Bronchial epithelial cell (primary cell): ENCODE measurements at regions not wholly inside any gene's neighbourhood (a gene's known extent, or its start where the extent isn't known, plus 50 kb on each side); places are given as distances from the start of the nearest gene placed in this dataset.
"Not testable (repeated sequence)": the region's sequence is repeated elsewhere in the genome, so short reads cannot be mapped to it uniquely, and the experiment has no call there.

ENCODE experiments used
- DNase-seq: peaks from one replicate; pipeline ENCODE4 v3.0.0-alpha.2; 2010; ENCODE audit warnings: low read depth
- FAIRE-seq: peaks from 2 replicates; lab custom pipeline; 2011; peaks lifted over from hg19 to GRCh38; lab: Jason Lieb, UNC
- H3K27me3 ChIP-seq: 2 replicates; pipeline ENCODE4 v1.5.1; 2011; ENCODE audit warnings: low read length; ENCODE audit not compliant: control insufficient read depth, insufficient read depth
- H3K36me3 ChIP-seq: 2 replicates; pipeline ENCODE4 v1.5.1; 2011; ENCODE audit warnings: low read length; ENCODE audit not compliant: control insufficient read depth, insufficient read depth
- H3K4me3 ChIP-seq: 2 replicates; pipeline ENCODE4 v1.5.1; 2011; ENCODE audit warnings: mild to moderate bottlenecking, low read depth, low read length, control low read depth
- TF ChIP-seq, protein P1 (sequence below): IDR thresholded peaks from 2 replicates; pipeline ENCODE4 v1.5.1; 2011; ENCODE audit warnings: mild to moderate bottlenecking, moderate library complexity, low read length, control low read depth, inconsistent platforms; ENCODE audit not compliant: insufficient read depth, severe bottlenecking

DNA sequence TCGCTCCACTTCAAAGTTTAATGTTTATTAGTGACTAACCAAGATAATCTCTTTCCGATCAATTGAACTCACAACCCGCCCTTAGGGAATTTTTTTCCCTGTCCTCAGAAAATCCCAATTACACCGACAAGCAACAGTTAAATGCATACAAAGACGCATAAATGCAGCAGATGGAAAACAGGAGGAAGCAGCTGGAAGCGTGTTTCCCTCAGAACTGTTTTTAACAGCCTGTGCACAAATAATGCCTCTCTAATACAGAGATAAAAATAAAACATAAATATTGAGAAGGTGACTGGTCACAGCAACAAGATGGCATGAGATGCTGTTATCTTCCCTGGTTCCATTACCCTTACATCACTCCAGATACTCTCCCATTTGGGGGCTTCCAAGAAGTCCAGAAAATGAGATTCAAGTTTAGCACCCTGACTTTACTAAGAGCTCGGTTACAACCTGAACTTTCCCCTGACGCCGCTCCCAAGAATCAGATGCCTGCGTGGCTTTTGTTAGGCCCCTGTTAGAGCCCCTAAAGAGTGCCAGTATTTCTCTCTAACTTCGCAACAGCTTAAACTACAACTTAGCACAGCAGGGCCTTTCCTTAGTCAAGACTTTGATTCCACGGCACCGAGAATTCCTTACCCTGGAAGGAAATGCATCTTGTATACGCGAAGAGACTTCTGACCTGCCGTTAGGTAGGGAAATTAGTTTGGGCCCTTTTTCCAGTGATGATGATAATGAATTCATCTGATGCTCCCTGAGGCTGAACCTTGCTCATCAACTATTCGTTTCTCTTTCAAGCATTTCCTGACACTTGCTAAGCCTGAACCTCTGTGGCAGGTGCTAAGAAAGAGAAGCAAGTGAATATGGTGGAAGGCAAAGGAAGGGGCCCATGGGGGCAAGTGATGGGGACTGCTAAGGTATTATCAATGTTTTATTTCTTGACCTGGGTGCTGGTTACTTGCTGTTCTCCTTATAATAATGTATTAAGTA is 137.7 kb upstream of the SMYD2 start:
- H3K4me3 ChIP-seq: no peak overlapping the region
- H3K27me3 ChIP-seq: no peaks in the 10 kb centered on the region
- DNase-seq (no peak), FAIRE-seq (no peak)
- TF ChIP-seq, protein P1, sequence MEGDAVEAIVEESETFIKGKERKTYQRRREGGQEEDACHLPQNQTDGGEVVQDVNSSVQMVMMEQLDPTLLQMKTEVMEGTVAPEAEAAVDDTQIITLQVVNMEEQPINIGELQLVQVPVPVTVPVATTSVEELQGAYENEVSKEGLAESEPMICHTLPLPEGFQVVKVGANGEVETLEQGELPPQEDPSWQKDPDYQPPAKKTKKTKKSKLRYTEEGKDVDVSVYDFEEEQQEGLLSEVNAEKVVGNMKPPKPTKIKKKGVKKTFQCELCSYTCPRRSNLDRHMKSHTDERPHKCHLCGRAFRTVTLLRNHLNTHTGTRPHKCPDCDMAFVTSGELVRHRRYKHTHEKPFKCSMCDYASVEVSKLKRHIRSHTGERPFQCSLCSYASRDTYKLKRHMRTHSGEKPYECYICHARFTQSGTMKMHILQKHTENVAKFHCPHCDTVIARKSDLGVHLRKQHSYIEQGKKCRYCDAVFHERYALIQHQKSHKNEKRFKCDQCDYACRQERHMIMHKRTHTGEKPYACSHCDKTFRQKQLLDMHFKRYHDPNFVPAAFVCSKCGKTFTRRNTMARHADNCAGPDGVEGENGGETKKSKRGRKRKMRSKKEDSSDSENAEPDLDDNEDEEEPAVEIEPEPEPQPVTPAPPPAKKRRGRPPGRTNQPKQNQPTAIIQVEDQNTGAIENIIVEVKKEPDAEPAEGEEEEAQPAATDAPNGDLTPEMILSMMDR: no peak
- H3K36me3 ChIP-seq: no peaks in the 10 kb centered on the region

DNA sequence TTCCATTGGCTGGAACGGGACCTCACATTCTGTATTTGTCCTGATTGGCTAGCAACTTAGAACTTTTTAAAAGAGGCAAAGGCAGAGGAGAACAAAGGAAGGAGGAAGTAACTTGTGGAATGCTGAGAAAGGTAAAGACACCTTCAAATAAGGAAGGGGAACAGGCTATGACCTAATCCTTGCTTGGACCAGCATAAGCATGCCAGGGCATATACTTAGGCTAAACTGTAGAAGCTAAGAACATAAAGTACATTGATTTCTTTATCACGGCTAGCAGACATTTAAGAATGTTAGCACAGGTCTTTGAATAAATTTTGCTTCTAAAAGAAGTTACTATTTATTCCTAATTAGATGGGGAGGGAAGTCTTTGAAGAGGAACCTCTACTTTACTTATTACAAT is 136.4 kb upstream of the SMYD2 start:
- not testable (repeated sequence) for FAIRE-seq, H3K4me3 ChIP-seq, H3K36me3 ChIP-seq, H3K27me3 ChIP-seq
- DNase-seq: peak; percentile 86

DNA sequence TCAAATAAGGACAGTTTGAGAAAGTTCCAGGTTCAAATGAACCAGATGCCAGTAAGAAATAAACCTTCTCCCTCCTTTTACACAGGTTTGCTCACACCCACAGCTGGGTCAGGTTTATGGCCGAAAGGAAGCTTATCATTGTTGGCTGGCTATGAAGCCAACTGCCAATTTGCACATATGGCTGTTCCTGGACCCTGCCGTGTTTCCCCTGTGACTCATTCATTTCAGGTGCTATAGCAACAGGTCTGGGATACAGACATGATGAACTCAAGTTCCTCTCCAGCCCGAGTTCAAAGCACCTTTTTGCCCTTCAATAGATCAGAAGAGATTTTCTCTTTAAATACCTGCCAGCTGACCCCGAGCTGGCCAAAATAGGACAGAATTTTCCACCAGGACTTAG is 134.4 kb upstream of the SMYD2 start:
- peak; percentile 88 for DNase-seq
- no peaks in the 10 kb centered on the region for H3K36me3 ChIP-seq
- TF ChIP-seq, protein P1: no peak
- peak; percentile 58 for FAIRE-seq
- H3K4me3 ChIP-seq: no peak overlapping the region
- no peaks in the 10 kb centered on the region for H3K27me3 ChIP-seq

DNA sequence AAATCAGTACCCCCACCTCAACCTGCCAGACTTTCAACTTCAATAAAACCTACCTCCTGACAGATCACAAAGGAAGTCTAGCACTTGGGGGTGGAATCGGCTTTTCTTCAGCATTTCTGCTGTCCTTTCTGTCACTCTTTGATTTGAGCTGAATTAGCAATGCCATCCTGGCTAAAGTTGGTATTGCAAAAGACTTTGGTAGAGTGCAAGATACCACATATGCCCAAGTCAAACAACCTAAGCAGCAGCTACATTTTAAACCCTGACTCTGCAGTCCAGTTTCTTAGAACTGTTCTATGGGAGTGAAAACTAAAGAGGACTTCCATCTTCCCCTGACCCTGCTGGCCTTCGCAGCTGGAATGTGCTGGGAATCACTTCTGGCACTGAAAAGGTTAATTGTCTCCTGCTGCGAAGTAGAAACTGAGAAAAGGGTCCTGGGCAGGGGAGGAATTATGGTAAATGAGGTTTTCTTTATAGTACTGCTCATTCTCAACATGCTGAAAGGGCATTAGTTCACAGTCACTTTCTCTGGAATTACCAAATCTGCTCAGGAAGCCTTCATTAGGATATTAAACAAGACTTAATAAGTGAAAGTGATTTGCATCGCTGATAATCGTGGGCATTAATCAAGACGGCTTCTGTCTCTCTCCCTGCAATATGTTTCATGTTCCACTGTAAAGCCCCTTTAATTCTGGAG is 126.2 kb upstream of the SMYD2 start:
- Histone ChIP-seq H3K36me3 (no peaks in the 10 kb centered on the region), H3K4me3 (no peak overlapping the region), H3K27me3 (peaks cover 6% of the 10 kb centered on the region)
- DNase-seq (no peak), FAIRE-seq (no peak)
- TF ChIP-seq, protein P1: no peak

DNA sequence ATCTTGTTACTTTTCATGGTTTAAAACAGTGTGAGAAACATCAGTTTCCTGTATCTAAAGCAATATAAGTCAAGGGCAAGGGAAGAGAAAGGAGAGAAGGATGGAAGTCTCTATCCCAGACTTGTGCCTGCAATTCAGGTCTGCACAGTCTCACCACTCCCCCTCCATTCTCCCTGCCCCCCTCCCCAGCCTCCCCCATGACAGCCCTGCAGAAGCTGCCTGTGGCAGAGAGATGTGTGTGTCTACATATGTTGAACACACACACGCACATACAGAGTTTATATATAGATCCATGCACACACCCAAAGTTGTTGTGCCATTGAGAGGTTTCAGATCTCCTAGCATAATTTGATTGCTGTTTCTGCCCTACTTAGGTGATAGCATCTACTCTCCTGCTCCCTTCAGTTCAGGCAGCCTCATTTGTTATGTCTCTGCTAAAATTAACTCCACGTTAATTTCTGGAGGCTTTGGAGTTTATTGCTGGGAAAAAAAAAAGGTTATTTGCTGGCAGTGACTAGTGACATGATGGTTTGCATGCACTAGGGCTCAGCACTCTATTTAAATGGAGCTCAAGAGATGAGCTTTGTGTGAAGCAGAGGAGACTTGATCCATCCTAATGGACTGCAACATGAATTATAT is 124.9 kb upstream of the SMYD2 start:
- FAIRE-seq: no peak

More for the DNA sequence above, 124.9 kb upstream of the SMYD2 start:
- no peaks in the 10 kb centered on the region for H3K36me3 ChIP-seq
- DNase-seq: no peak
- no peak overlapping the region for H3K4me3 ChIP-seq
- TF ChIP-seq, protein P1: no peak
- peaks cover 6% of the 10 kb centered on the region for H3K27me3 ChIP-seq
